Hepatocyte (in vitro differentiated cells): ENCODE measurements at regions not wholly inside any gene's neighbourhood (a gene's known extent, or its start where the extent isn't known, plus 50 kb on each side); places are given as distances from the start of the nearest gene placed in this dataset.
A peak's percentile ranks its signal among the peaks of the same experiment; 100 is the strongest.

Experiments used
- DNase-seq: peaks from one replicate; pipeline ENCODE4 v3.0.0-alpha.2; 2016; ENCODE audit warnings: low spot score
- H2AFZ ChIP-seq: fragments of 200-600 bp; sonication (generic); 2 replicates; pipeline ENCODE4 v1.6.0; 2016; ENCODE audit warnings: antibody characterized with exemption, mild to moderate bottlenecking
- H3K27ac ChIP-seq: fragments of 200-600 bp; sonication (generic); 2 replicates; pipeline ENCODE4 v1.5.1; 2016; ENCODE audit warnings: mild to moderate bottlenecking
- H3K27me3 ChIP-seq: fragments of 200-600 bp; sonication (generic); 2 replicates; pipeline ENCODE4 v1.6.1; 2016
- H3K36me3 ChIP-seq: fragments of 200-600 bp; sonication (generic); replicated peaks from 2 replicates; pipeline ENCODE4 v1.5.1; 2016; ENCODE audit warnings: low read depth; ENCODE audit not compliant: insufficient read depth
- H3K4me1 ChIP-seq: fragments of 200-600 bp; sonication (generic); 2 replicates; pipeline ENCODE4 v1.5.1; 2016; ENCODE audit warnings: mild to moderate bottlenecking, moderate library complexity; ENCODE audit not compliant: insufficient read depth
- H3K4me2 ChIP-seq: fragments of 200-600 bp; sonication (generic); 2 replicates; pipeline ENCODE4 v1.6.0; 2016
- H3K4me3 ChIP-seq: fragments of 200-600 bp; sonication (generic); 2 replicates; pipeline ENCODE4 v1.5.1; 2016; ENCODE audit warnings: mild to moderate bottlenecking
- H3K79me2 ChIP-seq: fragments of 200-600 bp; sonication (generic); 2 replicates; pipeline ENCODE4 v1.6.0; 2017; ENCODE audit warnings: mild to moderate bottlenecking
- H3K9me2 ChIP-seq: fragments of 200-600 bp; sonication (generic); replicated peaks from 2 replicates; pipeline ENCODE4 v1.6.0; 2017; ENCODE audit warnings: mild to moderate bottlenecking; ENCODE audit not compliant: insufficient read depth
- H3K9me3 ChIP-seq: fragments of 200-600 bp; sonication (generic); 2 replicates; pipeline ENCODE4 v1.5.1; 2016; ENCODE audit warnings: low read depth, mild to moderate bottlenecking
- H4K20me1 ChIP-seq: fragments of 200-600 bp; sonication (generic); 2 replicates; pipeline ENCODE4 v1.6.0; 2016; ENCODE audit warnings: mild to moderate bottlenecking; ENCODE audit not compliant: insufficient read depth, poor library complexity, severe bottlenecking
- CTCF ChIP-seq: fragments of 200-600 bp; sonication (generic); IDR thresholded peaks from 2 replicates; pipeline ENCODE4 v1.5.1; 2016; ENCODE audit warnings: antibody characterized with exemption, mild to moderate bottlenecking; ENCODE audit not compliant: poor library complexity
- EZH2 ChIP-seq: fragments of 200-600 bp; sonication (generic); IDR thresholded peaks from 2 replicates; pipeline ENCODE4 v1.6.1; 2016; ENCODE audit warnings: antibody characterized with exemption, mild to moderate bottlenecking, borderline replicate concordance
- EZH2phosphoT487 ChIP-seq: fragments of 200-600 bp; sonication (generic); IDR thresholded peaks from one replicate; pipeline ENCODE4 v1.6.1; 2018; ENCODE audit warnings: antibody characterized with exemption, mild to moderate bottlenecking, low read depth, moderate library complexity; ENCODE audit not compliant: unreplicated experiment, severe bottlenecking
- WGBS: methylation state at CpG from one replicate; pipeline ENCODE4 v1.1.6; 2016; ENCODE audit warnings: low lambda C conversion rate; ENCODE audit errors: missing lambda C conversion rate; 5-methylcytosine and 5-hydroxymethylcytosine counted together

- TF ChIP-seq EZH2phosphoT487 = no peak
- TF ChIP-seq CTCF = no peak
- TF ChIP-seq EZH2 = no peak
- no peaks in the 10 kb centered on the region for H3K9me2 ChIP-seq
- H3K4me1 ChIP-seq = no peaks in the 10 kb centered on the region
- no peak overlapping the region for H3K4me2 ChIP-seq
- no peak for DNase-seq
- no peaks in the 10 kb centered on the region for H4K20me1 ChIP-seq
- H3K9me3 ChIP-seq = no peaks in the 10 kb centered on the region
- no peaks in the 10 kb centered on the region for H3K79me2 ChIP-seq
- no peak overlapping the region for H2AFZ ChIP-seq
- H3K36me3 ChIP-seq = no peaks in the 10 kb centered on the region
- no peaks in the 10 kb centered on the region for H3K27me3 ChIP-seq
- no peak overlapping the region for H3K27ac ChIP-seq
- no peak overlapping the region for H3K4me3 ChIP-seq
- WGBS = 49% methylated on average over 5 of the region's 5 CpGs
Observed at GRCh38 chr9:7342736-7343135, 456.8 kb downstream of the DMAC1 start.

GRCh38 chr9:7342229-7342628, 457.3 kb downstream of the DMAC1 start:
- DNase-seq = no peak
- 70% methylated on average over 1 of the region's 1 CpG for WGBS
- Histone ChIP-seq H3K9me3 (no peaks in the 10 kb centered on the region), H3K4me2 (no peak overlapping the region), H2AFZ (no peak overlapping the region), H3K4me1 (no peaks in the 10 kb centered on the region), H3K27me3 (no peaks in the 10 kb centered on the region), H3K36me3 (no peaks in the 10 kb centered on the region), H3K4me3 (no peak overlapping the region), H3K27ac (no peak overlapping the region), H3K9me2 (no peaks in the 10 kb centered on the region), H3K79me2 (no peaks in the 10 kb centered on the region), H4K20me1 (no peaks in the 10 kb centered on the region)
- peak; percentile 41 for TF ChIP-seq CTCF
- TF ChIP-seq EZH2phosphoT487 = no peak

- TF ChIP-seq EZH2phosphoT487 = no peak
- TF ChIP-seq CTCF = no peak
- TF ChIP-seq EZH2 = no peak
- Histone ChIP-seq H3K27me3 (no peaks in the 10 kb centered on the region), H2AFZ (no peak overlapping the region), H3K27ac (no peak overlapping the region), H4K20me1 (no peaks in the 10 kb centered on the region), H3K9me2 (no peaks in the 10 kb centered on the region), H3K36me3 (no peaks in the 10 kb centered on the region), H3K79me2 (no peaks in the 10 kb centered on the region), H3K9me3 (no peaks in the 10 kb centered on the region), H3K4me3 (no peak overlapping the region), H3K4me1 (no peaks in the 10 kb centered on the region), H3K4me2 (no peak overlapping the region)
- DNase-seq = no peak
- WGBS = 84% methylated on average over 1 of the region's 1 CpG
Observed at GRCh38 chr9:7341571-7341970, 458.0 kb downstream of the DMAC1 start.

- no peaks in the 10 kb centered on the region for H4K20me1 ChIP-seq
- H3K36me3 ChIP-seq = no peaks in the 10 kb centered on the region
- no peak overlapping the region for H3K4me3 ChIP-seq
- no peak overlapping the region for H2AFZ ChIP-seq
- H3K79me2 ChIP-seq = no peaks in the 10 kb centered on the region
- no peak overlapping the region for H3K27ac ChIP-seq
- no peaks in the 10 kb centered on the region for H3K27me3 ChIP-seq
- no peaks in the 10 kb centered on the region for H3K9me2 ChIP-seq
- TF ChIP-seq CTCF (no peak), EZH2phosphoT487 (no peak), EZH2 (no peak)
- no peak overlapping the region for H3K4me2 ChIP-seq
- no peak for DNase-seq
- no peaks in the 10 kb centered on the region for H3K4me1 ChIP-seq
- 53% methylated on average over 2 of the region's 2 CpGs for WGBS
- H3K9me3 ChIP-seq = no peaks in the 10 kb centered on the region
Observed at GRCh38 chr9:7340451-7340850, 459.1 kb downstream of the DMAC1 start.
